ENCODE measurements at regions not wholly inside any gene's neighbourhood (a gene's known extent, or its start where the extent isn't known, plus 50 kb on each side); places are given as distances from the start of the nearest gene placed in this dataset.
"Not testable (repeated sequence)": the region's sequence is repeated elsewhere in the genome, so short reads cannot be mapped to it uniquely, and the experiment has no call there.

GRCh38 chr13:62447771-62448382, 1032.2 kb upstream of the PCDH20 start:
- TF ChIP-seq, protein P1, sequence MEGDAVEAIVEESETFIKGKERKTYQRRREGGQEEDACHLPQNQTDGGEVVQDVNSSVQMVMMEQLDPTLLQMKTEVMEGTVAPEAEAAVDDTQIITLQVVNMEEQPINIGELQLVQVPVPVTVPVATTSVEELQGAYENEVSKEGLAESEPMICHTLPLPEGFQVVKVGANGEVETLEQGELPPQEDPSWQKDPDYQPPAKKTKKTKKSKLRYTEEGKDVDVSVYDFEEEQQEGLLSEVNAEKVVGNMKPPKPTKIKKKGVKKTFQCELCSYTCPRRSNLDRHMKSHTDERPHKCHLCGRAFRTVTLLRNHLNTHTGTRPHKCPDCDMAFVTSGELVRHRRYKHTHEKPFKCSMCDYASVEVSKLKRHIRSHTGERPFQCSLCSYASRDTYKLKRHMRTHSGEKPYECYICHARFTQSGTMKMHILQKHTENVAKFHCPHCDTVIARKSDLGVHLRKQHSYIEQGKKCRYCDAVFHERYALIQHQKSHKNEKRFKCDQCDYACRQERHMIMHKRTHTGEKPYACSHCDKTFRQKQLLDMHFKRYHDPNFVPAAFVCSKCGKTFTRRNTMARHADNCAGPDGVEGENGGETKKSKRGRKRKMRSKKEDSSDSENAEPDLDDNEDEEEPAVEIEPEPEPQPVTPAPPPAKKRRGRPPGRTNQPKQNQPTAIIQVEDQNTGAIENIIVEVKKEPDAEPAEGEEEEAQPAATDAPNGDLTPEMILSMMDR (IDR thresholded peaks at IDR 0.05), result not testable (repeated sequence)
- not testable (repeated sequence) for TF ChIP-seq IRF2 (CRISPR knock-in tag; IDR thresholded peaks at IDR 0.05; ENCODE audit: borderline replicate concordance, low read depth); ESRRA (CRISPR knock-in tag; IDR thresholded peaks at IDR 0.05; ENCODE audit: borderline replicate concordance)
- TF ChIP-seq, protein P2, sequence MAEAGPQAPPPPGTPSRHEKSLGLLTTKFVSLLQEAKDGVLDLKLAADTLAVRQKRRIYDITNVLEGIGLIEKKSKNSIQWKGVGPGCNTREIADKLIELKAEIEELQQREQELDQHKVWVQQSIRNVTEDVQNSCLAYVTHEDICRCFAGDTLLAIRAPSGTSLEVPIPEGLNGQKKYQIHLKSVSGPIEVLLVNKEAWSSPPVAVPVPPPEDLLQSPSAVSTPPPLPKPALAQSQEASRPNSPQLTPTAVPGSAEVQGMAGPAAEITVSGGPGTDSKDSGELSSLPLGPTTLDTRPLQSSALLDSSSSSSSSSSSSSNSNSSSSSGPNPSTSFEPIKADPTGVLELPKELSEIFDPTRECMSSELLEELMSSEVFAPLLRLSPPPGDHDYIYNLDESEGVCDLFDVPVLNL (CRISPR knock-in tag; IDR thresholded peaks at IDR 0.05; ENCODE audit: borderline replicate concordance, low read depth), result not testable (repeated sequence)
